SKM-1 (cell line): ENCODE measurements at regions not wholly inside any gene's neighbourhood (a gene's known extent, or its start where the extent isn't known, plus 50 kb on each side); places are given as distances from the start of the nearest gene placed in this dataset.

Source experiments
- DNase-seq: peaks from one replicate; lab custom pipeline; 2025; ENCODE audit not compliant: unreplicated experiment; lab: John Stamatoyannopoulos, UW

- no peak for DNase-seq
Measured at GRCh38 chr15:47475336-47475735, 242.0 kb upstream of the SEMA6D start.

DNA sequence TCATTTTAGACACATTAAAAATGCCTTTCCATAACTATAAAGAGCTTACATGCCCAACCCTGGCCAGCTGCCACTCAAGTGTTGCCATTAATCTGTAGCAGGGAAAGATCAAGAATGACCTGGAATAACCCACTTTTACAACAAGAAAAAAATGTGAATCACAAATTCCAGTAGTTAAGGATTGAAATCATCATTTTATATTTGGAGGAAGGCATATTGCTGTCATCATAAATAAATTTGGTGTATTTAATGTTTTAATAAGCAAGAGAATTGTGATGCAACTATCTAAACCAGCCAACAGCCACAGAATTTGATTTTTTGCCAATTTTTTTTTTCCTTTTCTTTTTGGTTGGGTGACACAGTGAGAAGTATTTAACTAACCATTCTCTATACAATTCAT lies 240.0 kb upstream of the SEMA6D start:
- no peak for DNase-seq

DNA sequence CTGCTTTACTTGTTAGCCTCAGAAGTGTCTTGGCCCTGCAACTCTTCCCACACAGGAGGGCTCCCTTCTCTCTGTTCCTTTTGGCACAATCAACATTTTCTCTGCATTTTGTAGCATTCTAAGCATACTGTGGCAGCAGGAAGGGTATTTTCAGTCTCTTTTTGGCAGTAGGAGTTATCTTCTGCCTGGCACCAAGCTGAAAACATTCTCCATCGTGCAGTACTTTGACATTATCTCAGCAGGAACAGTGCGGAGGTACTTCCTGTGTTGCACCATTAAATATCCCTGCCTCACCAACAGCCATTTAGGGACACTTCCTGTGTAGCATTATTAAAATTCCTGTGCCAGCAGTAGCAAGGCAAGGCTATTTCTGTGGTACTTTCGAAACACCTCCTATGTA lies 233.2 kb upstream of the SEMA6D start:
- DNase-seq = peak; percentile 11

GRCh38 chr15:47484997-47485396 lies 232.3 kb upstream of the SEMA6D start:
- DNase-seq = no peak

- DNase-seq = no peak
Measured at GRCh38 chr15:47485419-47485818, 231.9 kb upstream of the SEMA6D start.

DNA sequence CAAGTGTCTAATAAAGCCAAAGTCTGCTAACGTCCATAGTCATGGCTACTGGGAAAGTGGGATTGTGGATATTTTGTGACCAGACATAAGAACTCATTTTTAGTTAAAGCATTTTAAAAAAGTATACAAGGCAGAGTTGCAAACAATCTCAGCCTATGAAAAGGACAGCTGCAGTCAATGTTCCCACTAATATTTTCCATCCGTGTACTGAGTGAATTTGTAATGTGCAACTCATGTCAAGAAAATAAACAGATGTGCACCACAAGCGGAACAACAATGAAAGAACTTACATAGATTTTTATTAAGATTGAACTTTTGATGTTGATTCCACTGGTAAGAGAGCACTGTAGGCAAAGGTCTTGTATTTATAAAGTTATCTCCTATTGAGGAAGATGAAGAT lies 231.3 kb upstream of the SEMA6D start:
- DNase-seq = no peak

GRCh38 chr15:47492195-47492594 lies 225.1 kb upstream of the SEMA6D start:
- no peak for DNase-seq

GRCh38 chr15:47493357-47494247 lies 223.7 kb upstream of the SEMA6D start:
- no peak for DNase-seq

DNA sequence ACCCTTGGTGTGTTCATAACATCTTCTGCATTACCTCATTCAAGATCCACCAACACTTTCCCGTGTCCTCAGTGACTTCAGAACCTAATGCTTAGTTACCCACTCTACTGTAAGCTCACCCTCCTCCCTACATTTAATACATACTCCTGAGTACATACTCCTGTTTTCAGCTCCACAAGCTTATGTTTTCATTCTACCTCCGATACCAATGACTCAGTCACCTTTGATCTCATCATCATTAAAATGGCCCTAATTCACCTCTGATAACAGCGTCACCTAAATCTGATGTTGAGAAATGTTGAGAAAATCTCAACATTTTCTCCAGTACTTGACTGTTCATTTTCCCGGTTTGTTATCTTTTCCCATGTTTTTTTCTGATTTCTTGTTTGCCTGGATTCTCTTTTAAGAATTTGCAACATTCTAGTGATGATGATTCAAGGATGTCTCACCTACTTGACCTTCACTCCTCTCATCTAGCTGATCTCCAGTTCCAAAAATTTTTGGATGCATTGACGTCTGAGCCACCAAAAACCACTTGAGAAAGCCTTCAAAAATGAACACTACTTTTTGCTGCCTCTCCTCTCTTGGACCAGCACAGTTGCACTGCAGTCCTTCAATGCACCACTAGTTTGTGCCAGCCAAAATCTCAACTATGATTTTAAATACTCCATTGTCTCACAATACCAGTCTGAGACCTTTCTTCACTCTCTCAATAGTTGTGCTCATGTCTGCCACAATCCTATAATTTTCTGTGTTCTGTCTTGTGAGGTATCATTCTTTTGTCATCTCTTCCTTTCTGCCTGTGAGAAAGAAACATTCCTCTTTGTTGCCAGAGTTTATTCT lies 220.7 kb upstream of the SEMA6D start:
- DNase-seq = no peak

DNA sequence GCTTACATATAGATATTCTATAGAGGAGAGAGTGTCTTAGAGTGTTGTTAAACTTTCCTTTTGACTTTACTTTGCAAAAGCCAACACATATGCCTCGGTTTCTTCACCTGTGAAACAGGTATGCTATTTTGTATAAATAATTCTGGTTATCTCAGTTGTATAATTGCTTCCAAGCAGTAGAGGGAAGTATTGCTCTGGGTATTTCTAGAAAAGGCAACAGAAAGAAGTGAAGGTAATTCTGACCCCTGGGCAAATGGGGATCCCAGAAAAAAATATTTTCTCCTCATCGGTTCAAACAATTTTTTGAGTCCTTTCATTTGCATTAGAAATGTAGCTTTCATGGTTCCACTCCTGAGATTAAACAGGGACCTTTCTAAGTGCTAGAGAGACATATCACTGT lies 216.5 kb upstream of the SEMA6D start:
- DNase-seq = no peak

- no peak for DNase-seq
Measured at GRCh38 chr15:47502041-47502440, 215.3 kb upstream of the SEMA6D start.

DNA sequence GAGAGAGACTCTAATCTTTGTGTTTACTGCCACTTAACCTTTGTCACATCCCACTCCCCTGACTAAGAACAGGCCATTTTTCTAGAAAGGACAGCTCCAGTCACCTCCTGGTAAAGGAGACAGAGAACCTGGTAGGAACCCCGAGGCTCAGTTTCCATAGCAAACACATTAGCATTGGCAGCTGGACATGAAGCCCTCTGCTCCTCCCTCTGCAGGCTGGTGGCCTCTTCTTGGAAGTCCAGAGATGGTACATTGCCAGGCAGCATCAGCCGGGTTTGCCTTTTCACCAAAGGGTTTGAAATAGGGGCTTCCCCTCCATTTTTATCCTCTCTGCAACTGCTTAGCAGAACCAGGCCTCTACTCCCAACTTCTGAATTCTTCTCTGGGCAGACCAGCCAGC lies 213.4 kb upstream of the SEMA6D start:
- DNase-seq = no peak

DNA sequence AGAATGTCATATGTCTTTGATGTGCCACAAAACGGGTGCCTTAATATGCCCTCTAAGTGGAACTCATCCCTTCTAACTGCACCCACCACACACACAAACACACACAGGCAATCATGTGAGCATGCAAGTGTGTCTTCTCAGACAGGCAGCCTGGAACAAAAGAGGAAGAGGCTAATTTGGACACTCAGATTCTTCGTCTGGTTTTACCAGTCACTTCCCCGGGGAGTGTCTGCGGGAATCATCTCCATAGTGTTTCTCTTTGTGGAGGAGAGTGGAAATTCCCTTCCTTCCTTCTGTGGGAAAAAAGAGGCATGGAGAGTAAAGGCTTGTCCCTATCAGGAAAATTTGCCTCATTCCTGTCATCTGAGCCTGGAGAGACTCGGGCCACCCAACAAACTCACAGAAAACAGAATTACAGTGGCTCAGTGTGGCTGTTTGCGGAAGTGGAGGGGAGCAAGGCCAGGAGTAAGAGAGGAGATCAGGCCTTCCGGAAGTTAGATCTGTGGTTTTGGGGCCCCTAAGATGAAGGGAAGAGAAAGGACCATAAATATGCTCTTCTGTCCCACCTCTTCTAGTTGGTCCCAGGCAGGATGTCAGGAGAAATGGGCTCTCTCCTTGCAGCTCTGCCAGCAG lies 212.6 kb upstream of the SEMA6D start:
- DNase-seq = peak; percentile 75

GRCh38 chr15:47505712-47506328 lies 211.5 kb upstream of the SEMA6D start:
- DNase-seq = no peak

- no peak for DNase-seq
Measured at GRCh38 chr15:47506329-47507100, 210.8 kb upstream of the SEMA6D start.

DNA sequence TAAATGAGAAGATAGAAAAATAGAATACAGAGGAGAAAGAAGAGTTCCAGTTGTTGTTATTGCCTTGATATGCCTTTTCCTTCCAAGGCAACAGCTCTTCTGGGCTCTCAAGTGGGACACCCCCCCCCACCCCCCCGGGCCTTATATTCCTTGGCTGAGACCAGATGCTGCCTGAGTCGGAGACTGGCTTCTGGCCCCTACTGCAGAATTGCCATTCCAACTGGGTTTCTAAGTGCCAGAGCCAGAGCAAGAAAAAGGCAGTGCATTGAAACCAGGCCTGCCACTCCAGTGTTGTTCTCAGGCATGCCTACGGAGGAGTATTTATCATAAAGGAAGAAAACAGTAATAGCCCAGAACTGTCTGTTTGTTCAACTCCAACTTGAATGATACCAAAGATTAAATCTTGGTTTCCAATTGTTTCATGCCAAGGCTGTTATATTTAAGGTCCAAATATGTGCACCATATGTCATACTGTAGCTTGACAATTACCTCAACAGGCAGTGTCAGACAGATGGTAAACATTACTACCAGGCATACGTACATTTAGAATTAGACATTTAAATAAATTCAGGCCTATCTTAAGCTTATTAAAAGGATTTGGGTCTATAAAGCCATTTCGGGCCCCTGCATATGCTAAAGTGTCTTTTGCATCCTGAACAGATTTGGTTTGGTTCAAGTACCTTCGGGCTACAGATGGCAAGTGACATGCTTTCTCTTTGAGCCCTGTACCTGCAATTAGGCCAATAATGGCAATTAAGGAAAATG lies 209.9 kb upstream of the SEMA6D start:
- no peak for DNase-seq

- no peak for DNase-seq
Measured at GRCh38 chr15:47511261-47511660, 206.0 kb upstream of the SEMA6D start.

- no peak for DNase-seq
Measured at GRCh38 chr15:47513471-47513870, 203.8 kb upstream of the SEMA6D start.

DNA sequence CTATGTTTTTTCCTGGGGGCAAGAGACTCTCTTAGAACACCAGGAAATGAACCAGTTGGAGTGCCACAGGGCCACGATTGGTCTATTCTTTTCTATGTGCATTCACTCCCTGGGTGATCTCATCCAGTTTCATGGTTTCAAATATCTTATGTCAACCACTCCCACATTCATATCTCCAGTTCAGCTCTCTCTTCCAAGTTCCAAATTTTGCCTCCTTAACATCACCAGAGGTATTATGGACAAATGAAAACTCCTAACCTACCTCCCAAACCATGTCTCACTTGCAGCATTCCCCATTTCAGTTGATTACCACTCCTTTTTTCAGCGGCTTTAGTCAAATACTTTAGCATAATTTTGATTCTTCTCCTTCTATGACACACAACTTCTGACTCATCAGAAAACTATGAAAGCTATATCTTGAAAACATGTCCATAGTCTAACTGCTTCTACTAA lies 203.1 kb upstream of the SEMA6D start:
- DNase-seq = no peak

DNA sequence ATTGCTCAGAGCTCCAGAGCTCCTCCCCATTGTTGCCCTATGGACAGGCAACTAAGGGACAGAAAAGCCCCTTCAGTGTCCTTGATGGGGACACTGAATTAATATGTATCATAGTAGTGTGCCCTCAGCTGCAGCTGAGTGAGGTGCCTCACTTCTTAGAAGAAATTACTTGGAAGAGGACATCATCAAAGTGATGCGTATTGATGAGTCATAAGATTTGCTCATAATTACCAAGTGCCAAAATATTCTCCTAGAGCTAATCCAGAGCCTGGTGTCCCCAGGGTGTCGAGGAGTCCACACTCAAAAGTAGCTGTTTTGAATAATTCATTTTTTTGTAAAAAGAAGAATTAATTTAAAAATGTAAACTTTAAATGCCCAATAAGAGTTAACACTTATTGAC lies 200.7 kb upstream of the SEMA6D start:
- no peak for DNase-seq
